ENCODE measurements at regions not wholly inside any gene's neighbourhood (a gene's known extent, or its start where the extent isn't known, plus 50 kb on each side); places are given as distances from the start of the nearest gene placed in this dataset.

GRCh38 chr1:229891227-229891626, 175.8 kb upstream of the GALNT2 start:
- Mint-ChIP-seq H3K4me1 (no peaks in the 10 kb centered on the region), H3K36me3 (no peaks in the 10 kb centered on the region), H3K4me3 (no peak overlapping the region), H3K27me3 (ENCODE audit: low read depth) (peaks cover 26% of the 10 kb centered on the region), H3K27ac (no peak overlapping the region), H3K9me3 (peaks cover 20% of the 10 kb centered on the region)
- no peak for TF ChIP-seq CTCF (IDR thresholded peaks at IDR 0.05; ENCODE audit: unreplicated experiment)
- DNase-seq (ENCODE audit: low spot score in 2 of 2, unreplicated experiment in 2 of 2): no peak

GRCh38 chr1:229892515-229893117, 174.4 kb upstream of the GALNT2 start:
- no peak for TF ChIP-seq CTCF (IDR thresholded peaks at IDR 0.05; ENCODE audit: unreplicated experiment)
- H3K9me3 Mint-ChIP-seq: peaks cover 14% of the 10 kb centered on the region
- DNase-seq (ENCODE audit: low spot score in 2 of 2, unreplicated experiment in 2 of 2): no peak
- peaks cover 31% of the 10 kb centered on the region for H3K27me3 Mint-ChIP-seq (ENCODE audit: low read depth)
- no peak overlapping the region for H3K4me3 Mint-ChIP-seq
- no peaks in the 10 kb centered on the region for H3K4me1 Mint-ChIP-seq
- H3K36me3 Mint-ChIP-seq: no peaks in the 10 kb centered on the region
- H3K27ac Mint-ChIP-seq: no peak overlapping the region

GRCh38 chr1:229893762-229894444, 173.1 kb upstream of the GALNT2 start:
- no peaks in the 10 kb centered on the region for H3K4me1 Mint-ChIP-seq
- peaks cover 31% of the 10 kb centered on the region for H3K27me3 Mint-ChIP-seq (ENCODE audit: low read depth)
- H3K36me3 Mint-ChIP-seq: no peaks in the 10 kb centered on the region
- H3K9me3 Mint-ChIP-seq: peaks cover 9% of the 10 kb centered on the region
- H3K27ac Mint-ChIP-seq: no peak overlapping the region
- H3K4me3 Mint-ChIP-seq: no peak overlapping the region
- no peak for DNase-seq (ENCODE audit: low spot score in 2 of 2, unreplicated experiment in 2 of 2)
- no peak for TF ChIP-seq CTCF (IDR thresholded peaks at IDR 0.05; ENCODE audit: unreplicated experiment)

GRCh38 chr1:229894532-229894931, 172.5 kb upstream of the GALNT2 start:
- TF ChIP-seq CTCF (IDR thresholded peaks at IDR 0.05; ENCODE audit: unreplicated experiment): no peak
- no peaks in the 10 kb centered on the region for H3K36me3 Mint-ChIP-seq
- no peak overlapping the region for H3K4me3 Mint-ChIP-seq
- H3K27ac Mint-ChIP-seq: no peak overlapping the region
- no peak for DNase-seq (ENCODE audit: low spot score in 2 of 2, unreplicated experiment in 2 of 2)
- H3K4me1 Mint-ChIP-seq: no peaks in the 10 kb centered on the region
- H3K27me3 Mint-ChIP-seq (ENCODE audit: low read depth): peaks cover 31% of the 10 kb centered on the region
- H3K9me3 Mint-ChIP-seq: peaks cover 4% of the 10 kb centered on the region

GRCh38 chr1:229895605-229896004, 171.4 kb upstream of the GALNT2 start:
- no peaks in the 10 kb centered on the region for H3K36me3 Mint-ChIP-seq
- no peak overlapping the region for H3K4me3 Mint-ChIP-seq
- no peak for TF ChIP-seq CTCF (IDR thresholded peaks at IDR 0.05; ENCODE audit: unreplicated experiment)
- H3K27ac Mint-ChIP-seq: no peak overlapping the region
- peaks cover 31% of the 10 kb centered on the region for H3K27me3 Mint-ChIP-seq (ENCODE audit: low read depth)
- H3K9me3 Mint-ChIP-seq: peaks cover 9% of the 10 kb centered on the region
- H3K4me1 Mint-ChIP-seq: no peaks in the 10 kb centered on the region
- no peak for DNase-seq (ENCODE audit: low spot score in 2 of 2, unreplicated experiment in 2 of 2)

Measured in mesothelial cell of epicardium (in vitro differentiated cells).